T-helper 1 cell (primary cell): ENCODE measurements at regions not wholly inside any gene's neighbourhood (a gene's known extent, or its start where the extent isn't known, plus 50 kb on each side); places are given as distances from the start of the nearest gene placed in this dataset.
"Not testable (repeated sequence)": the region's sequence is repeated elsewhere in the genome, so short reads cannot be mapped to it uniquely, and the experiment has no call there.

Experiments
- DNase-seq, 5 donors: peaks; one replicate each; pipeline ENCODE4 v3.0.0-alpha.2; 2012 to 2020

GRCh38 chr12:47408171-47408871 is 297.5 kb downstream of the RPAP3 start:
- peak in 3 of 5 donors; percentile 19 to 72 (median 20) for DNase-seq

DNA sequence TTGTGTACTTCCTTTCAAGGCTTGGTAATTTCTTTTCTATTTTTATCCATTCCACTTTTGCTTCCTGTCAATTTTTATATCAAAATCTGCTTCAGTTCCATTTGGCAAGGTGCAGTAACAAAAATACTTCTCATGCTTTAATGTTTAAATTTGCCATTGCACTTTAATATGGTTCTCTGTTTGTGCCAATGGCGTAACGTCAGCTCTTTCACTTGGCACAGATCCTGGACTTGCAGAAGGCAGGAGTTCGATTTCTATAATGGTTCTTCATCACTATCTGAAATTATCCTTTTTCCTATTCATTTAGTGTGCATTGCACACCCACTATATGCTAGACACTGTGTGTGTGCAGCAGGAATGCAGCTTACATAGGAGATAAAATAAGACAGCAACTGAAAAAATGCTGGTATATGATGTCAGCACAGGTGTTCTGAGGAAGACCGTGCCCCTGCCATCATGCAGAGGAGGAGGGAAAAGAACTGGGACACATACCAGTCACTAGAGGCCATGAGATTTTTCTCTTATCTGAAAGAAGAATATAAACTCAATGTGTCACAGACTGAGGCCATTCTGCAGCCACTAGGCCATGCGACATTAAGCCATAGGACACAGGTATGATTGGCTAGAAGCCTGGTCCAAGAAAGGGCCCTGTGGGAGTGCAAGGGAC is 298.2 kb downstream of the RPAP3 start:
- DNase-seq = no peak

DNA sequence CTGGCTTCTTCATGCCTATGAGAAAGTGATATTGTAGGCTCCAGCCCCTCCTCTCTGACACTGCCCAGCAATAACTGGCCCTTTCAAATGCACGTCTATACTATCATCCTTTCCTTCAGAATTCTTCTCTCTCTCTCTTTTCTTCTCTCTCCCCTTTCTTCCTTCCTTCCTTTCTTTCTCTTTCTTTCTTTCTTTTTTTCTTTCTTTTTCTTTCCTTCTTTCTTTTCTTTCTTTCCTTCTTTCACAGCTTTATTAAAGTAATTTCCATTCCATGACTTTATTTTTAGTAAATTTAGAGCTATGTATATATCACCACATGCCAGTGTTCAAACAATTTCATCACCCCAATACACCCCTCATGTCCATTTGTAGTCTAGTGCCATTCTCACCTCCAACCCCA is 302.1 kb downstream of the RPAP3 start:
- no peak for DNase-seq

DNA sequence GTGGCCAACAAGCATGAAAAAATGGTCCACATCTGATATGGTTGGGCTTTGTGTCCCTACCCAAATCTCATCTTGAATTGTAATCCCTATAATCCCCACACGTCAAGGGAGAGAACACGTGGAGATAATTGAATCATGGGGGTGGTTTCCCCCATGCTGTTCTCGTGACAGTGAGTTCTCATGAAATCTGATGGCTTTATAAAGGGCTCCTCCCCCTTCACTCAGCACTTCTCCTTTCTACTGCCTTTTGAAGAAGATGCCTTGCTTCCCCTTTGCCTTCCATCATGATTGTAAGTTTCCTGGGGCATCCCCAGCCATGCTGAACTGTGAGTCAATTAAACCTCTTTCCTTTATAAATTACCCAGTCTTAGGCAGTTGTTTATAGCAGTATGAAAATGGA is 304.6 kb downstream of the RPAP3 start:
- not testable (repeated sequence) for DNase-seq

- no peak for DNase-seq
Measured at GRCh38 chr12:47400266-47400665, 305.6 kb downstream of the RPAP3 start.

GRCh38 chr12:47397664-47398281 is 308.1 kb downstream of the RPAP3 start:
- peak in 4 of 5 donors; percentile 15 to 75 (median 32) for DNase-seq

DNA sequence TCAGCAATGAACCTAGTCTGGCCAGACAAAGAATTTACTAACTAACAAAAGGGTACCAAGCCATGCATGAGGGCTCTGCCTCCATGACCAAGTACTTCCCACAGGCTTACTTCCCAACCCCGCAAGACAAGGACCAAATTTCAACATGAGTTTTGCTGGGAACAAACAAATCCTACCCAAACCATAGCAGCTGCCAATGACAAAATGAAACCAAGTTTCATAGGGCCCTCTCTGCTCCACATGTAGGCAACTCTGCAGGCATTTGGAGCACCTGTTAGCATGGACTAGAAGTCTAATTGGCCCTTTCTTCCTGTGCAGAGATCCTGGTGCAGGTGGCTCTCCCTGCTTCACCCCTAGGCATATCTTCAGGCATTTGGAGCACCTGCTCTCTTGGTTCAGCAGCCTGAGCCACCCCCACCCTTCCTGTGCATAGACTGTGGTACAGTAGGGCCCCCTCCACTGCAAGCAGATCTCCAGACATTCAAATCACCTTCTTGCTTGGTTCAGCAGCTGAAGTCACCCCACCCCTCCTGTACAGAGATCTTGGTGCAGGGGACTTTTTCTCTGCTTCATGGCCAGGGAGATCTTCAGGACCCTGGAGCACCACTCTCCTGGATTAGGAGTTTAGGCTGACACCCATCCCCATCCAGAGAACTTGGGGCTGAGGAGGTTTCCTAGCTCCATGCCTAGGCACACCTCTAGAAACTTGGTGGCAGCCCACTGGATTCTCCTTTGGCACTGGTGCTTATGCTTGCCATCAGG is 308.7 kb downstream of the RPAP3 start:
- DNase-seq = no peak

- DNase-seq = no peak
Measured at GRCh38 chr12:47394070-47394469, 311.8 kb downstream of the RPAP3 start.

- DNase-seq = no peak
Measured at GRCh38 chr12:47393403-47393790, 312.4 kb downstream of the RPAP3 start.

DNA sequence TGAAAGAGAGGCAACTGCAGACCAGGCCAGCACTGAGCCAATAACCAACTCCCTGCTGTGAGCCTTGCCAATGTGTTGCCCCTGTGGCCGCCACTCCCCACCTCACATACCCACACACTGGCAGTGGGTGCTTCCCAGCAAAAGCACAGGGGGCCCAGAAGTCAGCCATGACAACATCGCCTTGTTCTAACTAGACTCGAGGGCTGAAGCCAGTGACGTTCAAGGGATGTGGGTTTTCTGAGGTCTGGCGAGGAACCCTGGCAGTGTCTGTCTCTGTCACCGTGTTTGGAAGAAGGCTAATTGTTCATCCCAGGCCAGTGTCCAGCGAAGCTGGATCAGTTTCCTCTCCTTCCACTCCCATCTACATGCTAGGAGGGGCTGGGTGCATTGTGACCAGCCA is 311.8 kb upstream of the AMIGO2 start:
- DNase-seq = peak; percentile 16 to 78 (median 43)

- no peak for DNase-seq
Measured at GRCh38 chr12:47388712-47389111, 309.0 kb upstream of the AMIGO2 start.

- DNase-seq = peak in 1 of 5 donors; percentile 17
Measured at GRCh38 chr12:47387994-47388393, 308.2 kb upstream of the AMIGO2 start.

GRCh38 chr12:47385653-47386052 is 305.9 kb upstream of the AMIGO2 start:
- DNase-seq = no peak

- no peak for DNase-seq
Measured at GRCh38 chr12:47383942-47384341, 304.2 kb upstream of the AMIGO2 start.

DNA sequence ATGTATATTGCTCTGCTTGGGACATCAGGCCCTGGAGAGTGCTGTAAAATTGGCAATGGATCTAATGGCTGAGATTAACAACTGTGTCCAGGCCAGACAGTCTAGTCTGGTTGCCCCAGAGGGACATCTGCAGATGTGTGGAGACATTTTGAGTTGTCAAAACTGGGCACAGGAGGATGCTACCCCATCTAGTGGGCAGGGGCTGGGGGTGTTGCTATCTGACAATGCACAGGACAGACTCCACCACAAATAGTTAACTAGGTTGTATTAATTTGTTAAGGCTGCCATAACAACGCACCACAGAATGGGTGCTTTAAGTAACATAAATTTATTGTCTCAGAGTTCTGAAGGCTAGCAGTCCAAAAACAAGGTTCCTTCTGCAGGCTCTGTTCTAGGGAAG is 302.5 kb upstream of the AMIGO2 start:
- peak in 1 of 5 donors; percentile 24 for DNase-seq

DNA sequence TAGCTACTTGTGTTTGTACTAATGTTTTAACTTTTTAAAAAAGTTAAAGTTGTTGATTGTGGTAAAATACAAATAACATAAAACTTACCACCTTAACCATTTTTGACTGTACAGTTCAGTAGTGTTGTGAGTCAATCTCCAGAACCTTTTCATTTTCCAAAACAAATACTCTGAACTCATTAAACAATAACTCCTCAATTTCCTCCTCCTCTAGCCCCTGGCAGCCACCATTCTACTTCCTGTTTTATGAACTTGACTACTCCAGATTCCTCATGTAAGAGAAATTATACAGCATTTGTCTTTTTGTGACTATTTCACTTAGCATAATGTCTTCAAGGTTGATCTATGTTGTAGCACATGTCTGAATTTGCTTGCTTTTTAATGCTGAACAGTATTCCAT is 299.1 kb upstream of the AMIGO2 start:
- no peak for DNase-seq

- DNase-seq = no peak
Measured at GRCh38 chr12:47378222-47378582, 298.4 kb upstream of the AMIGO2 start.

DNA sequence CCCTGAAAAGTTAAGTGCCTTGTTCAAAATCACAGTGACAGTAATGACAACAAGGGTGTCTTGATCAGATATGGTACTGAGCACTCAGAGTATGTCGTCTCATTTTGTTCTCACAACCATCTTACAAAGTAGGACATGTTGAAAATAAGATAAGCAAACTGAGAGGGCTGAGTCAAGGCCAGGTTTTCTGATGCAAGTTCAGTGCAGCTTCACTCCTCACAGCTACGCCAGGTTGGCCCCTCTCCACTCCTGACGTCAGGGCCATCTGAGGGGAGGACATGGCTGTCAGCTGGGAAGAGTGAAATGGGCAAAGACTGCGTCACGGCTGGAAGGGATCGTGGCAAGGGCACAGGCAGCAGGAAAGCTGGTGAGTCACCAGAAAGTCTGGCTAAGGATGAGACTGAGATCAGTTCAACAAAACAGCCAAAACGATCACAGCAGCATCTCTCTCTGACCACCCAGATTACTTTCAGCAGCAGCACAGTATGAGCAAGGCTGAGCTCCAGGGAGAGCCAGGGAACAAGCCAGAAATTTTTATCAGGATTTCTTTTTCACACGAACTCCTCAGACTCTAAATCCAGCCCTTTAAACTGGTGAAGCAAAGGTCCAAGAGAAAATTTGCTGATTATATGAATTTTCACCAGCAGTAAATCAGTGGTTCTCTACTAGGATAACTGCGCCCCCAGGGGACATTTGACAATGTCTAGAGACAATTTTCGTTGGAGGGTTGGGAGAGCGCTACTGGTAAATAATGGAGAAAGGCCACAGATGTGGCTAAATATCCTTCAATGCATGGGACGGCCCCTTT is 297.9 kb upstream of the AMIGO2 start:
- no peak for DNase-seq

GRCh38 chr12:47376927-47377326 is 297.2 kb upstream of the AMIGO2 start:
- DNase-seq = no peak

DNA sequence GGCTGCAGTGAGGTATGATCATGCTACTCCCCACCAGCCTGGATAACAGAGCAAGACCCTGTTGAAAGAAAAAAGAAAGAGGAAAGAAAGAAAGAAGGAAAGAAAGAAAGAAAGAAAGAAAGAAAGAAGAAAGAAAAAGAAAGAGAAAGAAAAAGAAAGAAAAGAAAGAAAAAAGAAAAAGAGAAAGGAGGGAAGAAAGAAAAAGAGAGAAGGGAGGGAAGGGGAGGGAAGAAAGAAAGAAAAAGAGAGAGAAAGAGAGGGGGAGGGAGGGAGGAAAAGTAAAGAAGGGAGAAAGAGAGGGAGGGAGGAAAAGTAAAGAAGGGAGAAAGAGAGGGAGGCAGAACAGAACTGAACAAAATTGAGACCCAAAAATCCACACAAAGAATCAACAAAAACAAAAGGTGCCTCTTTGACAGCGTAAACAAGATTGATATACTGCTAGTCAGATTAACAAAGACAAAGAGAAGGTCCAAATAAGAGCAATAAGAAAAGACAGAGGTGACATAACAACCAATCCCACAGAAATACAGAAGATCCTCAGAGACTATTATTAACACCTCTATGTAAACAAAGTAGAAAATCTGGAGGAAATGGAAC is 293.9 kb upstream of the AMIGO2 start:
- DNase-seq = no peak

DNA sequence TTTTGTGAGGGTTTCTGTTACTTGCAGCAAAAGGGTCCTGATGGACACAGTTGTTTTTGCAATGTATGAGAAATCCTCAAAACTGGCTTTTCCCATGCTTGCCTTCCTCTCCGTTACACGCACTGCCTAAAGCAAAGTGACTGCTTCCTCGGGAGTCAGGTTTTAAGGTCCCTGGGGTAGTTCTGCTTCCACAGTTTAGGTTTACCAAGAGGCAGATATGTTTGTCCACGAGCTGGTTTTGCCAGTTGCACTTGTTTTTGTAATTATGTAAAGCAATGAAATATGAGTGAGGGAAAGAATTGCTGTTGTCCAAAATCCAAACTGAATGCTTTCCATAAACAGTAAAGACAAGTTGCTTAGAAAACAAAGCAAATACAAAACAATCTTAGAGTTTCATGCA is 290.7 kb upstream of the AMIGO2 start:
- DNase-seq = no peak

DNA sequence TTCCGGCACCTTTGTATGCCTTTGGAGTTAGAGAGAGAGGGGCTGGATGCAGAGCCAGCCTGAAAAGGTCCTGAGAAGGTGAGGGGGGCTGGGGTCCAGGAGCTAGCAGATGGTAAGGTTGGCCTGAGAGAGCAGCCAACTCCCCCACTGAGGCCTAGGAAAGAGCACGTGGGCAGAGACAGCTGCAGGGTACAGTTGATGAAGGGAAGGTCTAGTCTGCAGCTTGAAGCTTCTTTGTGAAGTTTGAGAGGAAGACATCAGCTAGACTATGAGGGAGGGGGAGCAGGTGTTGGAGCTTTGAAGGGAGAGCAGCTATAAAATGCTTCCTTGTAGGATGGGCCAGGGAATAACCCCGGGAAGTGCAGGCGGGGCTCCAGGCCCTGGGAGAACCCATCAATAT is 289.3 kb upstream of the AMIGO2 start:
- DNase-seq = no peak
